ENCODE measurements at regions not wholly inside any gene's neighbourhood (a gene's known extent, or its start where the extent isn't known, plus 50 kb on each side); places are given as distances from the start of the nearest gene placed in this dataset.

- Histone ChIP-seq H3K27me3 (ENCODE audit: insufficient read depth in 3 of 3, low read length in 2 of 3) (no peaks in the 10 kb centered on the region), H3K36me3 (ENCODE audit: insufficient read depth in 1 of 2, low read depth in 1 of 2) (no peaks in the 10 kb centered on the region), H3K27ac (no peak overlapping the region), H3K4me1 (no peaks in the 10 kb centered on the region), H3K4me3 (no peak overlapping the region), H3K9me3 (no peaks in the 10 kb centered on the region)
- DNase-seq: no peak
- no peak for ATAC-seq
- WGBS, 3 donors: 91 to 95% (median 95%) methylated on average over 1 of the region's 1 CpG
- TF ChIP-seq CTCF (IDR thresholded peaks at IDR 0.05): no peak
- intact Hi-C loops (cut with DNase I): no loop called here
These were observed 80.7 kb upstream of the CNKSR3 start for GRCh38 chr6:154591234-154591633.

- H3K9me3 ChIP-seq: no peaks in the 10 kb centered on the region
- WGBS, 3 donors: 82 to 83% (median 82%) methylated on average over 10 of the region's 10 CpGs
- H3K36me3 ChIP-seq (ENCODE audit: insufficient read depth in 1 of 2, low read depth in 1 of 2): no peaks in the 10 kb centered on the region
- no peak for TF ChIP-seq CTCF (IDR thresholded peaks at IDR 0.05)
- DNase-seq: no peak
- H3K27ac ChIP-seq: no peak overlapping the region
- no peak for ATAC-seq
- no peaks in the 10 kb centered on the region for H3K27me3 ChIP-seq (ENCODE audit: insufficient read depth in 3 of 3, low read length in 2 of 3)
- H3K4me1 ChIP-seq: no peaks in the 10 kb centered on the region
- H3K4me3 ChIP-seq: no peak overlapping the region
- intact Hi-C loops (cut with DNase I): no loop called here
These were observed 81.8 kb upstream of the CNKSR3 start for GRCh38 chr6:154592199-154592860.

GRCh38 chr6:154593122-154593521 lies 82.6 kb upstream of the CNKSR3 start:
- WGBS, 3 donors: 65 to 68% (median 68%) methylated on average over 7 of the region's 7 CpGs
- no peak overlapping the region for H3K4me3 ChIP-seq
- TF ChIP-seq CTCF (IDR thresholded peaks at IDR 0.05): no peak
- H3K9me3 ChIP-seq: no peaks in the 10 kb centered on the region
- DNase-seq (no peak), ATAC-seq (no peak)
- H3K36me3 ChIP-seq (ENCODE audit: insufficient read depth in 1 of 2, low read depth in 1 of 2): no peaks in the 10 kb centered on the region
- no peak overlapping the region for H3K27ac ChIP-seq
- no peaks in the 10 kb centered on the region for H3K27me3 ChIP-seq (ENCODE audit: insufficient read depth in 3 of 3, low read length in 2 of 3)
- no peaks in the 10 kb centered on the region for H3K4me1 ChIP-seq
- intact Hi-C loops (cut with DNase I): no loop called here

- H3K9me3 ChIP-seq: no peaks in the 10 kb centered on the region
- H3K4me1 ChIP-seq: no peaks in the 10 kb centered on the region
- H3K27me3 ChIP-seq (ENCODE audit: insufficient read depth in 3 of 3, low read length in 2 of 3): no peaks in the 10 kb centered on the region
- WGBS, 3 donors: 89 to 92% (median 91%) methylated on average over 9 of the region's 9 CpGs
- ATAC-seq (no peak), DNase-seq (no peak)
- TF ChIP-seq CTCF (IDR thresholded peaks at IDR 0.05): no peak
- H3K36me3 ChIP-seq (ENCODE audit: insufficient read depth in 1 of 2, low read depth in 1 of 2): no peaks in the 10 kb centered on the region
- no peak overlapping the region for H3K27ac ChIP-seq
- no peak overlapping the region for H3K4me3 ChIP-seq
- intact Hi-C loops (cut with DNase I): no loop called here
These were observed 84.2 kb upstream of the CNKSR3 start for GRCh38 chr6:154594496-154595198.
